Smooth muscle cell of the brain vasculature (primary cell): ENCODE measurements at regions not wholly inside any gene's neighbourhood (a gene's known extent, or its start where the extent isn't known, plus 50 kb on each side); places are given as distances from the start of the nearest gene placed in this dataset.
"Not testable (repeated sequence)": the region's sequence is repeated elsewhere in the genome, so short reads cannot be mapped to it uniquely, and the experiment has no call there.

Source experiments
- DNase-seq: peaks from one replicate; pipeline ENCODE4 v3.0.0-alpha.2; 2012; ENCODE audit warnings: low read depth, low spot score

DNA sequence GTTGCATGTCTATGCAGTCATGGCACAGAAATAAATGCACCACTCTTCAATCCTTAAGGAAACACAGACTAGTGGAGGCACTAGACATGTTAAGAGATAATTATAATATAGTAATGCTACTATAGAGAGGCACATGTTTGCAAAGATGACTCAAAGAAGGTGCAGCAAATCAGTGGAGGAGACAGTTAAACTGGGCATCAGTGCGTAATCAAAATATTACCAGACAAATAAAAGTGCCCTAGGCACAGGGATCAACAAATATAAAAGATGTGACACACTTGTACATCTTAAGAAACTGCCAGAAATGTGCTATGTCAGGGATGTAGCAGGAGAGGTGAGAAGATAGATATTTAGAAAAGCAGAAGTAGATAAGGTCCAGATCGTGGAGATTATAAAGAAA, 642.1 kb downstream of the SLCO4C1 start:
- no peak for DNase-seq

DNA sequence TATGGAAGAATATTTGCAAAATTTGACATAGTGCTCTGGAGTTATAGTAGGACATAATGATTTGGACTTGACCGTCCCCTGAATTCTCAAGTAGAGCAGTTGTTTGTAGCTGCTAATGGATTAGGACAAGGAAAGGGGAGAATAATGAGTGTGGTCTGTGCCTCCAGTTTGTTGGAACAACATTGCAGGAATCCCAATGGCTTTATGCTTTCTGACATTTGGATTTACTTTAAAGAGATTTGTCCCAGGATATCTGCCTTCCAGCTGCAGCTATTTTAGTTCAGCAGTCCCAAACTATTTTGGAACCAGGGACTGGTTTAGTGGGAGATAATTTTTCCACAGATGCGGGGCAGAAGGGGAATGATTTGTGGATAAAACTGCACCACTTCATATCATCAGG, 648.2 kb downstream of the SLCO4C1 start:
- no peak for DNase-seq

DNA sequence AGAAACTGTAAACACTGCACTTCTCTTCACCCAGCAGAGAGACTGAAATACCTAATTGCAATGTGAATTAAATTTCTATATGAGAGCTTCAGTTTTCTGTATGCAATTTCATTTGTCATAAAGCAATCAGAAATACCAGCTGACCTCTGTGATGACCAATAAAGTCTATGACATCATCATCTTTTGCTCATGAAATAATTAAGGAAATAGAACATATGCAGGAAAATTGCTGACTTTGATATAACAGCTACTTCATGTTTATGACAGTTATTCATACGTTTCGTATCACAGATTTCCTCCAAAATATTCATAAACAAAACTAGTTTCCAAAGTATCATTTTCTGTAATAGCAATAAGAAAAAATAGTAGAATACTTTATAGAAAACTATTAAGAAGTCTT, 652.3 kb downstream of the SLCO4C1 start:
- no peak for DNase-seq

DNA sequence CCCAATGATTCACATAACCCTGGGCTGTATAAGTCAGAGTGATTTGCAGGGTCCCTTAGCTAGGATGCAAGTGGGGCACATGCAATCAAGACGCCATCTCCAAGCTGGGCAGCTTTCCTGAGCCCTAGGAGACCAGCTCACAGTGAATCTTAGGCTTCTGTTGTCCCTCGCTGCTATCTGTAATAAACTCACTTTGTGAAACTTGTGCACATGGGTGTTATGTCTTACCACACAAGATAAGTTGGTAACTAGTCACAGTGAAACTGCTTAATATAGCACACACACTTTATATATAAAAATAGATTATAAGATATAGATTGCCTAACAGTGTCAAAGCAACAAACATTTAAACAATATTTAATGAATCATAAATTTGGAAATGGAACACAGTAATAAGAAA, 658.5 kb downstream of the SLCO4C1 start:
- no peak for DNase-seq

DNA sequence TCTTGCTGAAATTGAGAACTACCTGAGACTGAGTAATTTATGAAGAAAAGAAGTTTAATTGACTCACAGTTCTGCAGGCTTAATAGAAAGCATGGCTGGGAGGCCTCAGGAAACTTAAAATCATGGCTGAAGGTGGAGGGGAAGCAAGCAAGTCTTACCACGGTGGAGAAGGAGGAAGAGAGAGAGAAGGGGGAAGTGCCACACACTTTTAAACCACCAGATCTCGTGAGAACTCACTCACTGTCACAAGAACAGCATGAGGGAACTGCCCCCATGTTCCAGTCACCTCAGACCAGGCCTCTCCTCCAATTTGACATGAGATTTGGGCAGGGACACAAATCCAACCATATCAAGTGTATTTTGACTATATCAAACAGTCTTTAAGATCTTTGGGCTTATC, 668.3 kb downstream of the SLCO4C1 start:
- DNase-seq = not testable (repeated sequence)

DNA sequence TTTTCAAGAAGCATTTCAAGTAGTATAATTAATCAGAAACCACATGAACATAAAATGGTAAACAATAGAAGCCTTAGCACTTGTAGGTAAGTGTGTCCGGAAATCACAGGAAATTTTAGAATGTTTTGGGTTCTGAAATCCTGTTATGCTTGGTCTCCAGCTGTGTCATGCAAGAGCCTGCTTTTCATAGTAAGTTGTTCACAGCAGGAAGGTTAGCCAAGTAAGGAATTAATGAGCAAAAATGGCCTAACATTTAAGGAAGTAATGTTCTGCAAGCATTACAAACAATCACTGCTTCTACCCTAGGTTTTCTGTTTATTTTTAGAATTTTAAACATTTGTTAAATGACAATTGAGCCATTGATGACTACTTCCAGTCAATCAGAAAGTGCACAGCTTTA, 669.5 kb downstream of the SLCO4C1 start:
- no peak for DNase-seq

DNA sequence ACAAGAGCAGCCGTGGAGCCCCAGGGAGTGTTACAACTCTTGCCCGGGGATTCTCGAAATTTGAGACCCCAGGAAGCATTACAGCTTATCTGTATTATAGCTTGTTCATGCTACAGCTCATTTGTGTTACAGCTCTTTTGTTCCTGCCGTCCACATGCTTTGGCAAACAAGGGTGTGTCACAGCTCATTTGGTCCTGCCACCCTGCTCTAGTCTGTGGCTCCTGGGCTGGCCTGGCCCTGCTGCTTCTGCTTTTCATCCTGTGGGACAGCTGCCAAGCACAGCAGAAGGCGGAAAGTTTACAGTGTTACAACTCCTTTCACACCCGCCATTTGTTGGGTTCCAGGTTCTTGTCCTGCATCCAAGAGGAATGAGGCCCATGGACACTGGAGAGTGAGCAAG, 685.0 kb downstream of the SLCO4C1 start:
- DNase-seq = no peak

DNA sequence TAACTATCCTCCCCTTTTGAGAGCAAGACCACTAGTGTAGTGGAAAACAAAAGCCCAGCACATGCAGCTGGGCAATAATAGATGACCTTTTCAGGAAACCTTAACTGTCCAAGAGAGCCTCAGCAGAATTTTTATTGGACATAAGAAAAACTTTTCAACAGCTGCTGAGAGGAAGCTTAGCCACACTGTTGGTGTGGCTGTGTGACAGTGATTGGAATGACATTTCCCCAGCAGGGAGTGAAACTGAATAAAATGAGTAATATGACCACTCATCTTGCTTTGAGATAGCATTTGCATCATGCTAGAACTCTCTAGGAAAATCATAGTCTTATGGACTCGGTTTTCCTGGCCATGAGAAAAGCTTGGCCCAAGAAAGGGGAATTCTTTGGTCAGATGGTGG, 687.8 kb downstream of the SLCO4C1 start:
- no peak for DNase-seq

DNA sequence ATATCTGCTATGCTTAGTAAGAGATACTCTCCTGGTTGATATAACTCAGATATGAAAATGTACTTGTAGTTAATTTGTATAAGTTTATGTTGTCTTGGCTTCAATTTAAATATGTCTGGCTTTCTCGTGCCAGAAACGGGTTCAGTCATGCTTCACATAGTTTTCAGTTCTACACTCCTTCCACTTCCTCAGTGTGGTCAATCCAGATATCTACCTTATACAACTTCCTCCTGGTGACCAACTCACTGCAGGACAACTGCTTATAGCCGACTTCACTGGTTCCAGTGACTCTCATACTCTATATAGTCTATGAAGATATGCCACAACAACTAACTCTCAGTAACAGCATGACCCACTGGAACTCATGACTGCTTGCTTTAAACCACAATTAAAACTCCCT, 690.4 kb downstream of the SLCO4C1 start:
- no peak for DNase-seq

DNA sequence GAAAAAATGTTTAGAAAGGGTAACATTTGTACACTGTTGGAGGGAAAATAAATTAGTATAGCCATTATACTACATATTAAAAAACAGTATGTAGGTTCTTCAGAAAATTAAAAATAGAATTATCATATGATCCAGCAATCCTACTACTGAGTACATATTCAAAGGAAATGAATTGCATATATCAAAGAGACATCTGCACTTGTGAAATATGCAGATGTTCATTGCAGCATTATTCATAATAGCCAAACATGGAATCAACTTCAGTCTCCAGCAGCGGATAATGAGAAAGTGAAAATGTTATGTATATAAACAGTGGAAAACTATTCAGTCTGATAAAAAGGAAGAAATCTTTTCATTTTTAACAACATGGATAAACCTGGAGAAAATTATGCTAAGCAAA, 695.5 kb downstream of the SLCO4C1 start:
- DNase-seq = no peak

DNA sequence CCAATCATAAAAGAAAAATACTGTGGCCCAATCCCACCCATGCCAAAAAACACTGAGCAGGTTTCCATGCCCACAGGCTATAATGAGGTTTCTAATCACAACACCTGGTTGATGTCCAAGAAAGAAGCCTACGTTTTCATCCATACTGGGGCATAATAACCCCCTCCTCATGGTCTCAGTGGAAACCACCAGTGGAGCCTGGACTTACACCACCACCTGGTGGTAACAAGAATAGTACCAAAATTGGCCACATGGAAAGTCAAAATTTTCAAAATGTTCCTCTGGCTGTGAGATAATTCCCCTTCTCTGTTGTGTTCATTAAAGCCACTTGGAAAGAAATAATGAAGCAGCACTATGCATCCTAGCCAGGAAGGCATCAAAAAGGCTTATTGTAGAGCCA, 687.3 kb upstream of the ST8SIA4 start:
- no peak for DNase-seq

DNA sequence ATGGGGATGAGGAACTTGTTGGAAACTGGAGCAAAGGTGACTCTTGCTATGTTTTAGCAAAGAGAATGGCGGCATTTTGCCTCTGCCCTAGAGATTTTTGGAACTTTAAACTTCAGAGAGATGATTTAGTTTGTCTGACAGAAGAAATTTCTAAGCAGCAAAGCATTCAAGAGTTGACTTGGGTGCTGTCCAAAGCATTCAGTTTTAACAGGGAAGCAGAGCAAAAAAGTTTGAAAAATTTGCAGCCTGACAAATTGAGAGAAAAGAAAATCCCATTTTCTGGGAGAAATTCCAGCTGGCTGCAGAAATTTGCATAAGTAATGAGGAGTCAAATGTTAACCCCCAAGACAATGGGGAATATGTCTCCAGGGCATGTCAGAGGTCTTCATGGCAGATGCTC, 682.3 kb upstream of the ST8SIA4 start:
- DNase-seq = no peak

DNA sequence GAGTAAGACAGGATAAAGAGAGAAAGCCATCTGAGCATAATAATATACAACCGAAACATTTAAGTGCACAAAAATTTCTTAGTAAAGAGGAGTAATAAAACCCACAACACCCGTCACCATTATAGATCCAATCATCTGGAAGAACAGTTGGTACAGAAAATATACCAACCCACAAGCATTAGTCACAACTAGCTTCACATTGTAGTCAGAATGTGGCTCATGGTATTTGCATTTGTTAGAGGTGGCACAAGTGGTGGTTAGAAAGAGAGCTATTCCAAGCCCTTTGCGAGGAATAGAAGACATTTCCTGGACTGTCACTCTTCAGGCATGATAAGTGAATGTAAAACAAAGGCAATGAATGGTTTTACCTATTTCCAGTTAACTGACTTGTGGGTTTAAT, 677.5 kb upstream of the ST8SIA4 start:
- DNase-seq = no peak

DNA sequence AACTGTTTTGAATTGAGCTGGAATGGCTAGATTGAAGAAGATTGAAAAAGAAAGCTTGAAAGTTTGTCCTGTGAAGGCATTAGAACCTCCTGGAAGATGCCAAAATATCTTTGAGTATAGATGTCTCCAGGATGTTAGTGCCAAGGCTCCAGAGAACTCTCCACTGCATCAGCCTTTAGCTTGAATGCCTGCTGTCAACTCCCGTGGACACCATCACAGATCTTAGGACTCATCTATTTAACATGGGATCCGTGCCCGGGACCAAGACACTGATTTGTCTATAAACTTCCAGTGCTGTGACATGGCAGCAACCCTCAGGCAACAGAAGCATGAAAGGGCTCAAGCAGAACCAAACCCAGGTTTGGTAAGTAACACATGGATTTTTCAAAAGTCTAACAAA, 670.9 kb upstream of the ST8SIA4 start:
- no peak for DNase-seq

DNA sequence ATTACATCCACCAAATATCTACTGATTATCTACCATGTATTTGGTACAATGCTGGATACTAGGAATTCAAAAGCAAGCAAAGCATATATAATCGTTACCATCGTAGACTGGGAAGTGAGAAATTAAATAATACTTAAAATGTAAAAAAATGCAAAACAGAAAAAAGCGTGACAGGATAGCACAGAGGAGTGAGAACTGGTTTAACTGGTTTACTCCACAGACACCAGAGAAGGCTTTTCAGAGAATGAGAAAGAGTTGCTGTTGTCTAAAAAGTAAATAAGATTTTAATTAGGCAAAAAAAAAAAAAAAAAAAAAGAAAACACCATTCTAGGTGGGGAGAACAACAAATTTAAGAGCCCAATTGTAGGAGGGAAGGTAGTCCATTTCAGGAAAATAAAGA, 657.9 kb upstream of the ST8SIA4 start:
- no peak for DNase-seq

DNA sequence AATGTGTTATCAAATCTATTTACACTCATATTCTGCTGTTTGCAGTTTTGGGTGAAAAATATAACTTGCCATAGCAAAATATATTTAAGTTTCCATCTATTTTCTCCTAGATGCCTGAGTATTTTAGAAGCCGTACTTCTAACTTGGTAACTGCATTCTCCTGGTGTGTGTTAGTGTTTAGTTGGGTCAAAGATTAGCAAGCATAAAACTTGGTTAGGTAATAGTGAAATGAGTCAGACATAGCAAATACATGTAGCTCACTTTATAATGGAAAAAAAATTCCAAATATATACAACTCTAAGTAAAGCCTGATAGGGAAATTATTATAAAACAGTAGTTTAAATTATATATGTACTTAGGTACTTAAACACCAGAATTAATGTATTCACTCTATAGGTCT, 640.7 kb upstream of the ST8SIA4 start:
- no peak for DNase-seq

DNA sequence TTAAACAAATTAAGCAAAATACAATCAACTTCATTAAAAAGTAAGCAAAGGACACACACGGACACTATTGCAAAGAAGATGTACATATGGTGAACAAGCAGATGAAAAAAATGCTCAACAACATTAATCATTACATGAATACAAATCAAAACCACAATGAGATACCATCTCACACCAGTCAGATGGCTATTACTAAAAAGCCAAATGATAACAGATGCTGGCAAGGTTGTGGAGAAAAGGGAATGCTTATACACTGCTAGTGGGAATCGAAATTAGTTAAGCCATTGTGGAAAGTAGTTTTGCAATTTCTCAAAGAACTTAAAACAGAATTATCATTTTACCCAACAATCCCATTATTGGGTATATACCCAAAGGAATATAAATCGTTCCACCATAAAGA, 636.2 kb upstream of the ST8SIA4 start:
- no peak for DNase-seq

DNA sequence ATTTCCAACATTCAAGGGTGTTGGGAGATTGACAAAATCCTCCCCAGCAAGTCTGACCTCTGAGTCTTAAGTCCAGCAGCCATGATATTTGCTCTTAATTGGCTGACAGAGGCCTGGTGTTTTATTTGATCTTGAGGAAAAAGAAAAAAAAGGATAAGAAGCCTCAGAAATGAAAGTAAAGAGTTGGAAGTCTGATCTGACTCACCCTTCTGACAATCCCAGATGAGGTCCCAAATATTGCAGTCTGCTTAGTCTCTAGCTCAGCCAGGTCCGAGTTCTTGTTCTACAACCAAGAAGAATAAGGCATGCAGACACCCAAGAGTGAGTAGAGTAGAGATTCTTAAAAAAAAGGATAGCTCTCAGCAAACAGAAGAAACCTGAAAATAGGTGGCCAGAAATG, 632.5 kb upstream of the ST8SIA4 start:
- DNase-seq = no peak

DNA sequence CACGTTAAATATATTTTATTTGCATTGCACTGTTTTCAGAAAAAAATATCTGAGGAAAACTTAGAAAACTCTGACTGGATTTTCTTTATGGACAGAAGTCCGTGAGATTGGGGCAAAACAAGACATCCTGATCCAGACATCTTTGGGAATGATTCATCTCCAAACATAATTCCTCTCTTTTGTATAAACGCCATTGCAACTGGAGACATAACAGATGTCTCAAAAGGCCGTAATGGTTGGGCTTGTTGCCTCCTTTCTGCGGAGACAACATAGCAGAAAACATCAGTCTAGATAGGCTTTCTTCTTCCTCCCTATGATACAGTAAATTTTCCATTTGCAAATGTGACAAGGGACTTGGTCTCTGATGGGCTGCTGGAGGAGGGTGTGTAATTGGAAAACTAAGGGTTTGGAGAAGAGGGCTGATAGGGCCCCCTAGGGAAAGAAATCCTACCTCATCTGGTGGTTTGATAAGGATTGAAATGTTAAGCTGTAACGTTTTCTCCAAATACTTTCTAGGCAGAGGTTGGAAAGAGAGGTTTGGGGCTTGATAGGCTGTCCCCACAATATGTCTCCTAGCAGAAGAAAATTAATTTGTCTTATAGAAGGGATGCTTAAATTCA, 631.5 kb upstream of the ST8SIA4 start:
- no peak for DNase-seq

DNA sequence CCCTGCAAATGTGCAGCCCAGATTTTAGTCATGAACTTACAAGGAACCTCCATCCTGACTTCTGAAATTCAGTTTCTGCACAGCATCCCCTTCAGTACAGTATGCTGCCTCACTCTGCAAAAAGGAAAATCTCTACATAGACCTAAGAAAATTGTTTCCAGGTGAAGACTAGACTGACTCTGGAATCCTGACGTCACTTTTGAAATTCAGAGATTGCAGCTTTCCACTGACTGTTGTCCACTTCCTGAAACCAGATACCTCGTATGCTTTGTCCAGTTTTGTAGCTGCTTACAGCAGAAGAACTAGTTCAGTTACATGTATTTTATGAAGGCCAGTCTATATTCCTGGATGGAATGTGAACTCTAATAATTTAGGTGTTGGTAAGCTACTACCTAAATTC, 629.3 kb upstream of the ST8SIA4 start:
- DNase-seq = no peak

DNA sequence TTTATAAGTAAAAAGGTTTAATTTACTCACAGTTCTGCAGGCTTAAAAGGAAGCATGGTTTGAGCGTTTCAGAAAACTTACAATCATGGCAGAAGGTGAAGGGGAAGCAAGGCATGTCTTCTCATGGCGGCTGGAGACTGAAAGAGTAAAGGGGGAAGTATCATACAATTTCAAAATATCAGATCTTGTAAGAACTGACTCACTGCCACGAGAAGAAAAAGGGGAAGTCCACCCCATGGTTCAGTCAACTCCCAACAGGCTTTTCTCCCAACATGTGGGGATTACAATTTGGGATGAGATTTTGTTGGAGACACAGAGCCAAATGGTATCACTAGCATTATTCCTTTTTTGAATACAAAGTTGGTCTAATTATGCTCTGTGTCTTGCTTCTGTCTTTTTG, 627.9 kb upstream of the ST8SIA4 start:
- DNase-seq = no peak

DNA sequence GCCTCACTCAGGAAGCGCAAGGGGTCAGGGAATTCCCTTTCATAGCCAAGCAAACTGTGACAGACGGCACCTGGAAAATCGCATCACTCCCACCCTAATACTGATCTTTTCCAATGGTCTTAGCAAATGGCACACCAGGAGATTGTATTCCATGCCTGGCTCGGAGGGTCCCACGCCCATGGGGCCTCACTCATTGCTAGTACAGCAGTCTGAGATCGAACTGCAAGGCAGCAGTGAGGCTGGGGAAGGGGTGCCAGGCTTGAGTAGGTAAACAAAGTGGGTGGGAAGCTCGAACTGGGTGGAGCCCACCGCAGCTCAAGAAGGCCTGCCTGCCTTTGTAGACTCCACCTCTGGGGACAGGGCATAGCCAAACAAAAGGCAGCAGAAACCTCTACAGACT, 626.0 kb upstream of the ST8SIA4 start:
- DNase-seq = not testable (repeated sequence)

DNA sequence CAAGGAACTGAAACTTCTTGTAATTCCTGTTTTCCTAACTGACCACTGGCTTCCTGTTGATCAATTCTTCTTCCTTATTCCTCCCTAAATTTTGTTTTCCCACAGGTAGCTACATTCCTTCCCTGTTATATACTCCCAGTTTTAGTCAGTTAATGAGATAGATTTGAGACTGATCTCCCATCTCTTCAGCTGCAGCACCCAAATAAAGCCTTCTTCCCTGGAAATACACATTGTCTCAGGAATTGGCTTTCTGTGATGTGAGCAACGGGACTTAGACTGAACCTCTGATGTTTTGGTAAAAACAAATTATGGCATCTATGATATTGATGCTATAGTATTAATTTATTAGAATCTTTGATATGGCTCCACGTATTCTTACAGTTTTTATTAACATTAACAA, 617.3 kb upstream of the ST8SIA4 start:
- DNase-seq = no peak

DNA sequence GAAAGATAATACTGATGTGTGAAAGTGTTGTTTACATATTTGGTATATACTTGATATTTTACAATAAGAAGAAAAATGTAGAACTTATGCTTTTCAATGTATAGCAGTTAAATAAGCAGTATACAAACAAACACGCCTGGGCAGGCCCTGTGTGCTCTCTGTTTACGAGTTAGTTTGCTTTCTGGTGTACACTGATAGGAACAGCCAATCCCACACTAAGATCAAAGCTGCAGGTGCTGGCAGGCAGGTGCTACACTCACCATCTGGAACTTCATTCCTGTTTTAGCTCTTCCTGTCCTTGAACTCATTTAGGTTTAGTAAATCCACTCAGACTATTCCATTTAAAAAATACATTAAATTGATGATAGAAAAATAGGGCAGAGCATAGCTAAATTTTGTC, 614.7 kb upstream of the ST8SIA4 start:
- DNase-seq = no peak

DNA sequence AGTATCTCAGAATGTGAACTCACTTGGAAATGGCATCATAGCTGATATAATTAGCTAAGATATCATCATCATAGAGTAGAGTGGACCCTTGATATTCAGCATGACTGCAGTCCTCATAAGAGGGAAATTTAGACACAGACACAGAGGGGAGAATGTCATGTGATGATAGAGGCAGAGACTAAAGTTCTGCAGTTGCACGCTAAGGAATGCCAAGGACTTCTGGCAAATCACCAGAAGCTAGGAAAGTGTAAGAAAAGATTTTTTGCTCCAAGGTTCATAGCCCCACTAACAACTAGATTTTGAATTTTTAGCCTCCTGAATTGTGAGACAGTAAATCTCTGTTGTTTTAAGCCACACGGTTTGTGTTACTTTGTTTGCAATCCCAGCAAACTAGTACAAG, 612.6 kb upstream of the ST8SIA4 start:
- DNase-seq = no peak
